ENCODE measurements at regions not wholly inside any gene's neighbourhood (a gene's known extent, or its start where the extent isn't known, plus 50 kb on each side); places are given as distances from the start of the nearest gene placed in this dataset.

GRCh38 chr2:74779265-74779558, 54.7 kb upstream of the HK2 start (continued):
- TF ChIP-seq CTCF (IDR thresholded peaks at IDR 0.05) (no peak), GABPA (IDR thresholded peaks at IDR 0.05; ENCODE audit: low read depth) (no peak), RFX5 (IDR thresholded peaks at IDR 0.05; ENCODE audit: low read length) (no peak), FOXM1 (IDR thresholded peaks at IDR 0.05; ENCODE audit: low read depth) (no peak)

GRCh38 chr2:74779587-74780135, 54.3 kb upstream of the HK2 start:
- Histone ChIP-seq H3K4me3 (ENCODE audit: low read depth in 2 of 2, low read length in 1 of 2) (no peak overlapping the region), H3F3A (replicated peaks; ENCODE audit: insufficient read depth) (no peaks in the 10 kb centered on the region), H3K27me3 (ENCODE audit: insufficient read depth) (no peaks in the 10 kb centered on the region; the same call in 1 of the 2 replicates), H4K20me1 (ENCODE audit: insufficient read depth) (no peaks in the 10 kb centered on the region), H3K4me1 (ENCODE audit: control insufficient read depth in 1 of 2, insufficient read depth in 2 of 2, low read depth in 1 of 2, low read length in 1 of 2) (peaks cover 0 to 22% of the 10 kb centered on the region in 2 experiments; a peak in 2 of 4 replicates), H3K36me3 (replicated peaks in 1 of 2; ENCODE audit: control insufficient read depth in 1 of 2, insufficient read depth in 2 of 2, low read length in 1 of 2) (peaks cover 0 to 3% of the 10 kb centered on the region in 2 experiments), H3K9me3 (no peaks in the 10 kb centered on the region), H3K27ac (ENCODE audit: low read depth in 2 of 2, low read length in 1 of 2) (peak overlapping the region in 1 of 2 experiments; percentile 73; a peak in 1 of 4 replicates), H3K4me2 (no peak overlapping the region), H3K79me2 (ENCODE audit: insufficient read depth) (no peaks in the 10 kb centered on the region), H2AFZ (ENCODE audit: low read depth) (no peak overlapping the region), H3K9me2 (no peaks in the 10 kb centered on the region), H3K9ac (no peak overlapping the region)
- ChIA-PET CTCF (interaction anchor here (1.4 kb wide), 1 partner anchor 57 kb away, joined by 3 read pairs; no protein-coding TSS in a partner anchor), POLR2A (no interaction called here)
- DNase-seq = no peak
- TF ChIP-seq FOXM1 (IDR thresholded peaks at IDR 0.05; ENCODE audit: low read depth) = no peak
- TF ChIP-seq RCOR1 (IDR thresholded peaks at IDR 0.05; ENCODE audit: low read length) = no peak
- no peak for TF ChIP-seq TCF12 (IDR thresholded peaks at IDR 0.05)
- no peak for TF ChIP-seq RFX5 (IDR thresholded peaks at IDR 0.05; ENCODE audit: low read length)
- WGBS (ENCODE audit: low lambda C conversion rate) = 48% methylated on average over 4 of the region's 4 CpGs

Small RNA genes in the stretch of these regions (small RNA-seq; reads per million reads assigned to genes)
- 0 reads per million in 7 experiments for gene AC007387.1

All from SK-N-SH (cell line).